GM12874 (cell line): ENCODE measurements at regions not wholly inside any gene's neighbourhood (a gene's known extent, or its start where the extent isn't known, plus 50 kb on each side); places are given as distances from the start of the nearest gene placed in this dataset.

Experiments used
- TF ChIP-seq, protein P1 (sequence below): IDR thresholded peaks from 2 replicates; pipeline ENCODE4 v1.5.1; 2011; ENCODE audit warnings: low read depth, mild to moderate bottlenecking, control low read depth, low read length, moderate library complexity; ENCODE audit not compliant: insufficient read depth

DNA sequence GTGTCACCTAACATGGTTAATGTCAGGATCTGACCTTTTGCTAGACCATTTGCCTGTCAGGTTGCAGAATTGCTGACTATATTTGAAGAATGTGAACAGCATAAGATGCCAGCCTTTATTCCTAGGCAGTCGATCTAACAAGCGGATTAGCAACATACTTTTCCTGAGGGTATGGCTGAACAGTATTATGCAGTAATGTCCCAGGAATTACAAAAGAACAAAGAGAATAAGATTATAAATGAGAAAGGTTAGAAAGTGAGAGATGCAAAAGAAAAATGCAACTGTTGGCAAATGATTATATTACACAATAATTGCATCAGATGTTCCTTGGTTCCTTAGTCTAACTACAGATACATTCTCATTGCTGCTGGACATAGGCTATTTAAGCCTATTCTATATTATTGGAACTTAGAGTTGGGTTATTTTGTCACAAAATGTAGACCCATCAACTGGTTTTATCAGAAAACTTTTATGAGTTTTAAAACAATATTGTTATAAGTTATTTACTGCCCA is 647.1 kb upstream of the CRIM1 start:
- TF ChIP-seq, protein P1, sequence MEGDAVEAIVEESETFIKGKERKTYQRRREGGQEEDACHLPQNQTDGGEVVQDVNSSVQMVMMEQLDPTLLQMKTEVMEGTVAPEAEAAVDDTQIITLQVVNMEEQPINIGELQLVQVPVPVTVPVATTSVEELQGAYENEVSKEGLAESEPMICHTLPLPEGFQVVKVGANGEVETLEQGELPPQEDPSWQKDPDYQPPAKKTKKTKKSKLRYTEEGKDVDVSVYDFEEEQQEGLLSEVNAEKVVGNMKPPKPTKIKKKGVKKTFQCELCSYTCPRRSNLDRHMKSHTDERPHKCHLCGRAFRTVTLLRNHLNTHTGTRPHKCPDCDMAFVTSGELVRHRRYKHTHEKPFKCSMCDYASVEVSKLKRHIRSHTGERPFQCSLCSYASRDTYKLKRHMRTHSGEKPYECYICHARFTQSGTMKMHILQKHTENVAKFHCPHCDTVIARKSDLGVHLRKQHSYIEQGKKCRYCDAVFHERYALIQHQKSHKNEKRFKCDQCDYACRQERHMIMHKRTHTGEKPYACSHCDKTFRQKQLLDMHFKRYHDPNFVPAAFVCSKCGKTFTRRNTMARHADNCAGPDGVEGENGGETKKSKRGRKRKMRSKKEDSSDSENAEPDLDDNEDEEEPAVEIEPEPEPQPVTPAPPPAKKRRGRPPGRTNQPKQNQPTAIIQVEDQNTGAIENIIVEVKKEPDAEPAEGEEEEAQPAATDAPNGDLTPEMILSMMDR, result no peak

DNA sequence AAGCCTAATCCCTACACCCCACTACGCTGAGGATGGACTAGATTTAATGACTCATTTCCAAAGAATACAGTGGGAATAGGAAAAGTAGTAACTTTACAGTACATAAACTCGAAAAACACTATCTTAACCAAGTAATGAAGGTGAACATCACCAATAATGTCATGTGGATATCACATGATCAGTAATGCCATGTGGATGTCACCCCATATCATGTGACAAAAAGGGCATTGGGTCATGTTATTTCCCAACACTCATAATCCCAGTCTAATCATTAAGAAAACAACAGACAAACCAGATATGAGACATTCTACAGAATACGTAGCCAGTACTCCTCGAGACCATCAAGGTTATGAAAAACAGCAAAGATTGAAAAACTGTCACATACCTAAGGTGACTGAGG is 667.3 kb upstream of the CRIM1 start:
- TF ChIP-seq, protein P1, result no peak

GRCh38 chr2:35651688-35652323 is 703.8 kb upstream of the CRIM1 start:
- TF ChIP-seq, protein P1, result no peak

DNA sequence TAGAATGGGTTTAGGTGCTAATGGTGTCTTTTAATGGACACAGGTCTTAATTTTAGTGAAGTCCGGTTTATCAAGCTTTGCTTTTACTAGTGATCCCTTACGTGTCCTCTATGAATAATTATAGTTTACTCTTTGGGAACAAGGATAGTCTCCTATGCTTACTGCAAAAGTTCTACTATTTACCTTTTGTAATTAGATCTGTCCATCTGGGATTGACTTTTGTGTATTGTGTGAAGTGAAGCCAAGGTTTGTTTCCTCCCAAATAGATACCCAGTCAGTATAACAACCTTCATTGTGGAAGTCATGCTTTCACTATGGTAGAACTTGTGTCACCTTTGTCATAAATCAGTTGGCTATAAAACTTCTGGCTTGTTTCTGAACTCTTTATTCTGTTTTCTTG is 740.9 kb upstream of the CRIM1 start:
- TF ChIP-seq, protein P1, result no peak

DNA sequence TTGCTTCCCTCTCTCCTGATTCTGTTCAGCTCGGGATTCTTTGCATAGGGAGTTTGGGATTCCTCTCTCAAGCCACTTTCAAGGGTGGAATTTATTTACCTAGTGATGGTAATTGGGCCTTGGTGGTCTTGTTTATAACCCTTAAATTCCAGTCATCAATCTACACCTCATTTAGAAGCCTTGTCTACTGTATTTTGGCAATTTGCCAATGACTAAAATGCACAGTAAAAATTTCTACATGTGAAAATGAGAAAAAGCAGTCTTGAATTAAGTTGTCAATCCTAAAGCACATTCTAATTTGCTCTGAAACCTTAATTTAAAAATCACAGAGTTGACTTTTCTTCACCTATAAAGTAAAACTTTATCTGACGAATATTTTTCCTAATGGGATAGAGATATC is 749.2 kb upstream of the CRIM1 start:
- TF ChIP-seq, protein P1, result no peak

DNA sequence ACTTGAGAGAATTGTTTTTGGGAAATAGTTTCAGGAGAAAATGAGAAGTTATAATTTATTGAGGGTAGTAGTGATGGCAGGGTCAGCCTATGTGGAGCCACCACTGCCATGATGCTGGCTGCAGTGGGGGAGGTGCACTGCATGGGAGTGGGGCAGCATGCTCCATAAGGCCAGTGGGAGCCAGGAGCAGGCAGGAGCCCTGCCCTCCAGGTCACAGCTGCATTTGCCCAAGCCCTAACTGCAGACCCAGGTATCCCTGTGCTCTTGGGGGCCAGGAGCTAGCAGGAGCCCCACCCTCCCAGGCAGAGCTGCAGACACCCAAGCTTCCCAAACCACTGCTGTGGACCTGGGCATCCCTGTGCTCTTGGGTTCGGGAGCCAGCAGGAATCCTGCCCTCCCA is 757.3 kb upstream of the CRIM1 start:
- TF ChIP-seq, protein P1, result no peak

DNA sequence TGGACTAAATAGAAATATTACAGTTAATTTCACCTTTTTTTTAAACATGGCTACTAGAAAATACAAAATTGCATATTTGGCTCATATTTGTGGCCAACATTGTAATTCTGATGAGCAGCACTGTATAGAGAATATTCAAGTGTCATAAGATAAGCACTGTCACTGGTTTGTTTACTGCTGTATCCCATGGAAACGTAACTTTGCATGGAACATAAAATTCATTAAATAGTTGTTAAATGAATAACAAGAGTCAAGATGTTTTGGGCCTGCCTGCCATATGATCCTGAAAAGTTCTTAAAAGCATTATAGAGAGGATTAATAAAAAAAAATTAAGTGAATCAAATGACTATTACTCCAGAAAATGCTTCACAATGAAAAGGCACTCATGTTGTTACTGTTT is 763.7 kb upstream of the CRIM1 start:
- TF ChIP-seq, protein P1, result no peak

- TF ChIP-seq, protein P1, result no peak
Observed at GRCh38 chr2:35585972-35586371, 769.6 kb upstream of the CRIM1 start.
